Dedifferentiated amniotic fluid mesenchymal stem cell (primary cell): ENCODE measurements at regions not wholly inside any gene's neighbourhood (a gene's known extent, or its start where the extent isn't known, plus 50 kb on each side); places are given as distances from the start of the nearest gene placed in this dataset.
"Not testable (repeated sequence)": the region's sequence is repeated elsewhere in the genome, so short reads cannot be mapped to it uniquely, and the experiment has no call there.

Source experiments
- DNase-seq: peaks from one replicate; pipeline ENCODE4 v3.0.0-alpha.2; 2016; ENCODE audit errors: extremely low spot score

- not testable (repeated sequence) for DNase-seq
These were observed 2937.0 kb downstream of the RPIA start for GRCh38 chr2:91628471-91628870.

DNA sequence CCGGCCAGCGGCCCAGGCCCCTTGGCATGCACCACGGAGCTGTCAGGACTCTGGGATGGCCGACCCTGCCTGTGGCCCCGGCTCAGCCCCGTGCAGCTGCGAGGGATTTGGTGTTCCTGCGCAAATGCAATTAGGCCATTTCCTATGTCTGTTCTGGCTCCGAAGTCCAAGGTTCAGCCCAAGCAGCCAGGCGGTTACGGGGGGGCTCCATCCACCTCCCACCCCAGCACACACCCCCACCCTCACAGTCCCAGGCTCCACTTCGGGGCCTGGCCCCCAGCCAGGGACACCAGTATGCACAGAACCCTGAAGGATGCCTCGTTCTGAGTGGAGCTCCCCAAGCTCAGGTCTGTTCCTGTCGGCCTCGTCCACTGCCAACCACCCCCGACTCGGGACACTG, 2965.7 kb downstream of the RPIA start:
- not testable (repeated sequence) for DNase-seq

DNA sequence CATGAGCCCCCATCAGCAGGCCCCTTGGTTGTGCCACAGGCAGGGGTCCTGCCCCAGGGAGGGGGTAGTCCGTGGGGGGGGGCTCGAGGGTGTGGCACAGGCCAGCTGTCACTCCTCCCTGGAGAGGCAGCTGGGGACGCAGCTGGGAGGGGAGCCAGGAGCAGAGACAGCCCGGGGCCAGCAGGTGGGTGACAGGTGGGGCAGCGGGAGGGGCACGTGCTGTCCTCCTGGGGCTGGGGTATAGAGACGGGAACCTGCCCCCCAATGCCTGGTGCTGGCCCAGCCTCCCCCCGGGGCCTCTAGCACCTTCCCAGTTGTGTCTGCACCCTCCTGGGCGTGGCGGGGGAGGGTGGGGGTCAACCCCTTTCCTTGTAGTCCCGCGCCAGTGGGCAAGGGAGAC, 2966.9 kb downstream of the RPIA start:
- DNase-seq: not testable (repeated sequence)

- not testable (repeated sequence) for DNase-seq
These were observed 2967.9 kb downstream of the RPIA start for GRCh38 chr2:91659189-91659916.

DNA sequence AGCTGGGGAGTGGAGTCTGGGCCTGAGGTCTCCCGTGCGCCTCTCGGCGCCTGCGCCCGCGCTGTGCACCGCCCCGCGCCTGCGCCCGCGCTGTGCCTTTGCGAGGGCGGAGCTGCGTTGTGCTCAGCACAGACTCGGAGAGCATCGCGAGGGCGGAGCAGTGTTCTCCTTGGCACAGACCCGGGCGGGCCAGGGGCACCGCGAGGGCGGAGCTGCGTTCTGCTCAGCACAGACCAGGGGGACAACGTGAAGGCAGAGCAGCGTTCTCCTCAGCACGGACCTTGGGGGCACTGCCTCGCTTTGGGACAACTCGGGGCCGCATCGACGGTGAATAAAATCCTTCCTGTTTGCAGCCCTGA, 2968.4 kb downstream of the RPIA start:
- not testable (repeated sequence) for DNase-seq

- DNase-seq: not testable (repeated sequence)
These were observed 2975.9 kb downstream of the RPIA start for GRCh38 chr2:91667341-91667740.

- DNase-seq: not testable (repeated sequence)
These were observed 2994.1 kb downstream of the RPIA start for GRCh38 chr2:91685541-91685940.

GRCh38 chr2:91686046-91686445, 2994.6 kb downstream of the RPIA start:
- not testable (repeated sequence) for DNase-seq
